ENCODE measurements at regions not wholly inside any gene's neighbourhood (a gene's known extent, or its start where the extent isn't known, plus 50 kb on each side); places are given as distances from the start of the nearest gene placed in this dataset.
"Not testable (repeated sequence)": the region's sequence is repeated elsewhere in the genome, so short reads cannot be mapped to it uniquely, and the experiment has no call there.

- DNase-seq (ENCODE audit: low spot score) = no peak
Measured at GRCh38 chr2:234275515-234275914, 221.4 kb downstream of the ARL4C start.

GRCh38 chr2:234273887-234274584, 222.8 kb downstream of the ARL4C start:
- DNase-seq (ENCODE audit: low spot score) = no peak

- DNase-seq (ENCODE audit: low spot score) = no peak
Measured at GRCh38 chr2:234272069-234272850, 221.8 kb downstream of the SPP2 start.

GRCh38 chr2:234271338-234271737, 220.8 kb downstream of the SPP2 start:
- no peak for DNase-seq (ENCODE audit: low spot score)

GRCh38 chr2:234269769-234270204, 219.3 kb downstream of the SPP2 start:
- DNase-seq (ENCODE audit: low spot score) = no peak

- DNase-seq (ENCODE audit: low spot score) = no peak
Measured at GRCh38 chr2:234267534-234267933, 217.0 kb downstream of the SPP2 start.

GRCh38 chr2:234266952-234267351, 216.4 kb downstream of the SPP2 start:
- no peak for DNase-seq (ENCODE audit: low spot score)

GRCh38 chr2:234265206-234265605, 214.7 kb downstream of the SPP2 start:
- no peak for DNase-seq (ENCODE audit: low spot score)

- no peak for DNase-seq (ENCODE audit: low spot score)
Measured at GRCh38 chr2:234261736-234262135, 211.2 kb downstream of the SPP2 start.

GRCh38 chr2:234259440-234259839, 208.9 kb downstream of the SPP2 start:
- DNase-seq (ENCODE audit: low spot score) = no peak

GRCh38 chr2:234258562-234259141, 208.2 kb downstream of the SPP2 start:
- no peak for DNase-seq (ENCODE audit: low spot score)

- DNase-seq (ENCODE audit: low spot score) = no peak
Measured at GRCh38 chr2:234257859-234258561, 207.5 kb downstream of the SPP2 start.

GRCh38 chr2:234256516-234256915, 206.0 kb downstream of the SPP2 start:
- no peak for DNase-seq (ENCODE audit: low spot score)

GRCh38 chr2:234254783-234255521, 204.4 kb downstream of the SPP2 start:
- no peak for DNase-seq (ENCODE audit: low spot score)

- DNase-seq (ENCODE audit: low spot score) = no peak
Measured at GRCh38 chr2:234252772-234253171, 202.3 kb downstream of the SPP2 start.

GRCh38 chr2:234251326-234252271, 201.1 kb downstream of the SPP2 start:
- no peak for DNase-seq (ENCODE audit: low spot score)

GRCh38 chr2:234250926-234251325, 200.4 kb downstream of the SPP2 start:
- DNase-seq (ENCODE audit: low spot score) = no peak

GRCh38 chr2:234249873-234250272, 199.4 kb downstream of the SPP2 start:
- no peak for DNase-seq (ENCODE audit: low spot score)

- no peak for DNase-seq (ENCODE audit: low spot score)
Measured at GRCh38 chr2:234249034-234249735, 198.7 kb downstream of the SPP2 start.

GRCh38 chr2:234248213-234248710, 197.8 kb downstream of the SPP2 start:
- DNase-seq (ENCODE audit: low spot score) = not testable (repeated sequence)
